ENCODE measurements at regions not wholly inside any gene's neighbourhood (a gene's known extent, or its start where the extent isn't known, plus 50 kb on each side); places are given as distances from the start of the nearest gene placed in this dataset.
"Not testable (repeated sequence)": the region's sequence is repeated elsewhere in the genome, so short reads cannot be mapped to it uniquely, and the experiment has no call there.

GRCh38 chr9:102044133-102044532 lies 305.7 kb upstream of the GRIN3A start:
- DNase-seq (ENCODE audit: low spot score in 2 of 2) (no peak), FAIRE-seq (no peak)

- FAIRE-seq, result no peak
- DNase-seq (ENCODE audit: low spot score in 2 of 2), result no peak
Measured at GRCh38 chr9:102038006-102038405, 299.6 kb upstream of the GRIN3A start.

- no peak for FAIRE-seq
- no peak for DNase-seq (ENCODE audit: low spot score in 2 of 2)
Measured at GRCh38 chr9:102035929-102036328, 297.5 kb upstream of the GRIN3A start.

GRCh38 chr9:102032614-102033013 lies 294.2 kb upstream of the GRIN3A start:
- no peak for FAIRE-seq

GRCh38 chr9:102000956-102001355 lies 262.5 kb upstream of the GRIN3A start:
- FAIRE-seq, result no peak
- no peak for DNase-seq (ENCODE audit: low spot score in 2 of 2)

More at GRCh38 chr9:102032614-102033013, 294.2 kb upstream of the GRIN3A start:
- no peak for DNase-seq (ENCODE audit: low spot score in 2 of 2)

- DNase-seq (ENCODE audit: low spot score in 2 of 2) (no peak), FAIRE-seq (no peak)
Measured at GRCh38 chr9:101999441-101999840, 261.0 kb upstream of the GRIN3A start.

- FAIRE-seq, result no peak
Measured at GRCh38 chr9:101995231-101995630, 256.8 kb upstream of the GRIN3A start.

GRCh38 chr9:101993771-101994170 lies 255.3 kb upstream of the GRIN3A start:
- no peak for FAIRE-seq
- no peak for DNase-seq (ENCODE audit: low spot score in 2 of 2)

More at GRCh38 chr9:101995231-101995630, 256.8 kb upstream of the GRIN3A start:
- DNase-seq (ENCODE audit: low spot score in 2 of 2), result no peak

GRCh38 chr9:101991926-101992325 lies 253.5 kb upstream of the GRIN3A start:
- FAIRE-seq (no peak), DNase-seq (ENCODE audit: low spot score in 2 of 2) (no peak)

GRCh38 chr9:101977614-101978210 lies 239.3 kb upstream of the GRIN3A start:
- DNase-seq (ENCODE audit: low spot score in 2 of 2), result no peak
- FAIRE-seq, result peak; percentile 97

- no peak for DNase-seq (ENCODE audit: low spot score in 2 of 2)
- no peak for FAIRE-seq
Measured at GRCh38 chr9:101970609-101971008, 232.2 kb upstream of the GRIN3A start.

GRCh38 chr9:101968392-101968791 lies 229.9 kb upstream of the GRIN3A start:
- no peak for FAIRE-seq
- DNase-seq (ENCODE audit: low spot score in 2 of 2), result no peak

GRCh38 chr9:101966691-101967090 lies 228.2 kb upstream of the GRIN3A start:
- FAIRE-seq, result no peak
- no peak for DNase-seq (ENCODE audit: low spot score in 2 of 2)

GRCh38 chr9:101957705-101958104 lies 219.3 kb upstream of the GRIN3A start:
- no peak for FAIRE-seq

GRCh38 chr9:101951598-101951997 lies 213.2 kb upstream of the GRIN3A start:
- DNase-seq (ENCODE audit: low spot score in 2 of 2), result no peak
- no peak for FAIRE-seq

More at GRCh38 chr9:101957705-101958104, 219.3 kb upstream of the GRIN3A start:
- DNase-seq (ENCODE audit: low spot score in 2 of 2), result no peak

GRCh38 chr9:101931756-101932155 lies 193.3 kb upstream of the GRIN3A start:
- peak in 1 of 2 donors; percentile 3 for DNase-seq (ENCODE audit: low spot score in 2 of 2)

GRCh38 chr9:101930783-101931182 lies 192.3 kb upstream of the GRIN3A start:
- FAIRE-seq (no peak), DNase-seq (ENCODE audit: low spot score in 2 of 2) (no peak)

More at GRCh38 chr9:101931756-101932155, 193.3 kb upstream of the GRIN3A start:
- no peak for FAIRE-seq

GRCh38 chr9:101925498-101925897 lies 187.1 kb upstream of the GRIN3A start:
- DNase-seq (ENCODE audit: low spot score in 2 of 2), result no peak
- no peak for FAIRE-seq

- FAIRE-seq (no peak), DNase-seq (ENCODE audit: low spot score in 2 of 2) (no peak)
Measured at GRCh38 chr9:101923451-101923850, 185.0 kb upstream of the GRIN3A start.

GRCh38 chr9:101916948-101917347 lies 178.5 kb upstream of the GRIN3A start:
- DNase-seq (ENCODE audit: low spot score in 2 of 2); FAIRE-seq: not testable (repeated sequence)

GRCh38 chr9:101915482-101915881 lies 177.0 kb upstream of the GRIN3A start:
- FAIRE-seq (no peak), DNase-seq (ENCODE audit: low spot score in 2 of 2) (no peak)

GRCh38 chr9:101912698-101913097 lies 174.3 kb upstream of the GRIN3A start:
- no peak for FAIRE-seq
- DNase-seq (ENCODE audit: low spot score in 2 of 2), result no peak

- no peak for DNase-seq (ENCODE audit: low spot score in 2 of 2)
- no peak for FAIRE-seq
Measured at GRCh38 chr9:101907466-101907865, 169.0 kb upstream of the GRIN3A start.
